GM19397 (cell line): ENCODE measurements at regions not wholly inside any gene's neighbourhood (a gene's known extent, or its start where the extent isn't known, plus 50 kb on each side); places are given as distances from the start of the nearest gene placed in this dataset.
A peak's percentile ranks its signal among the peaks of the same experiment; 100 is the strongest.
"Not testable (repeated sequence)": the region's sequence is repeated elsewhere in the genome, so short reads cannot be mapped to it uniquely, and the experiment has no call there.

Source experiments
- ATAC-seq: cut with Tn5 transposase; IDR thresholded peaks from one replicate; pipeline ENCODE4 v1.9.1; 2021; ENCODE audit warnings: mild to moderate bottlenecking, moderate library complexity; ENCODE audit not compliant: unreplicated experiment

GRCh38 chr1:119251751-119252150 lies 111.3 kb upstream of the WARS2 start:
- ATAC-seq = no peak

- ATAC-seq = no peak
Measured at GRCh38 chr1:119253366-119253765, 112.9 kb upstream of the WARS2 start.

GRCh38 chr1:119254067-119254720 lies 113.7 kb upstream of the WARS2 start:
- no peak for ATAC-seq

DNA sequence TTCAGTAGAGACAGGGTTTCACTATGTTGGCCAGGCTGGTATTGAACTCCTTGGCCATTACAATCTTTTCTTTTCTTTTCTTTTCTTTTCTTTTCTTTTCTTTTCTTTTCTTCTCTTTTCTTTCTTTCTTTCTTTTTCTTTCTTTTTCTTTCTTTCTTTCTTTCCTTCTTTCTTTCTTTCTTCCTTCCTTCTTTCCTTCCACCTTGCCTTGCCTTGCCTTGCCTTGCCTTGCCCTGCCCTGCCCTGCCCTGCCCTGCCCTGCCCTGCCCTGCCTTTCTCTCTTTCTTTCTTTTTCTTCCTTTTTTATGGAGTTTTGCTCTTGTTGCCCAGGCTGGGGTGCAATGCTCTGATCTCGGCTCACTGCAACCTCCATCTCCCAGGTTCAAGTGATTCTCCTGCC lies 112.5 kb upstream of the HAO2 start:
- ATAC-seq = not testable (repeated sequence)

DNA sequence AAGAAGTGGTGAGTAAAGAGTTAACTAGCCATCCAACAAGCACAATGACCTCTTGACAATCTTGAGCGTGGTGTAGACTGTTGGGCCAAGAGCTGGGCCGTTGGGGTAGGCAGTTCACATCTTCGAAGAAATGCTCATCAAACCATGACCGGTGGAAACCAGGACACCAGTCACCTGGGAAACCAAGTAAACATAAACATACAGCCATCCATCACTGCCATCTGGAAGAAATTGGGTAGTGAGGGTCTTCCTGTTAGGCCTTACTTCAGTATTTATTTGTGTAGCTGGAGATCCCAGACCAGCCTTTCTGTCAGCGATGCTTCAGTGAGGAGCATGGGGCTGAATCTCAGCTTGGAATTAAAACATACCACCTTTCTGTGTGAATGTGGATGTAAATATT lies 108.1 kb upstream of the HAO2 start:
- ATAC-seq = no peak

DNA sequence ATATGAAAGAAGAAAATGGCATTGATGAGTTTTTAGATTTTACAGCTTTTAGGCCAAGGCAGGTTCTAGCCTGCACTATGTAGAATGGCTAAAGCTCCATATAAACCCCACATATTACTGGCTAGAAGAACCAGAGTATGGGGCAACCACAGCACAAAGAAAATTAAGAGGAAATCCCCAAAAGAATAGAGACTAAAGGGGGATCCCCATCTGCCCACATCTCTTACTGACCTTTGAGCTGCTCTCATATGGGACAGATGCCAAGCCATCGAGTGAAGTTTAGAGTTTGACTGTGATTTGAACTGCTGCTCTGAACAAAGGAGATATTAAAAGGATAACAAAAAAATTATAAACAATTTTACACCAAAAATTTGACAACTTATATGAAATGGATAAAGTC lies 102.2 kb upstream of the HAO2 start:
- ATAC-seq = peak; percentile 90

DNA sequence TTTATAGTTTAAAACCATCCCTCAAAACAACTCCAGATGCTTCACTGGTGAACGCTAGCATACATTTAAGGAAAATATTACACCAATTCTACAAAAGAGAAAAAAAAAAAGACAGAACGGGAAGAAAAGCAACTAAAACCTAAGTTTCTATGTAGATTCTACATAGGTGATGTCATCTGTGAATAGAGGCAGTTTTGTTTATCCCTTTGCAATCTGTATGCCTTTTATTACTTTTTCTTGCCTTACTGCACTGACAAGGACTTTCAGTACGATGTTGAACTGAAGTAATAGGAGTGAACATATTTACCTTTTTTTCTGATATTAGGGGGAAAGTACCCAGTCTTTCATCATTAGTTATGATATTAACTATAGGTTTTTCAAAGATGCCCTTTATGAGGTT lies 101.7 kb upstream of the HAO2 start:
- peak; percentile 39 for ATAC-seq

GRCh38 chr1:119267288-119267687 lies 101.3 kb upstream of the HAO2 start:
- peak; percentile 39 for ATAC-seq

- no peak for ATAC-seq
Measured at GRCh38 chr1:119268879-119269278, 99.7 kb upstream of the HAO2 start.

DNA sequence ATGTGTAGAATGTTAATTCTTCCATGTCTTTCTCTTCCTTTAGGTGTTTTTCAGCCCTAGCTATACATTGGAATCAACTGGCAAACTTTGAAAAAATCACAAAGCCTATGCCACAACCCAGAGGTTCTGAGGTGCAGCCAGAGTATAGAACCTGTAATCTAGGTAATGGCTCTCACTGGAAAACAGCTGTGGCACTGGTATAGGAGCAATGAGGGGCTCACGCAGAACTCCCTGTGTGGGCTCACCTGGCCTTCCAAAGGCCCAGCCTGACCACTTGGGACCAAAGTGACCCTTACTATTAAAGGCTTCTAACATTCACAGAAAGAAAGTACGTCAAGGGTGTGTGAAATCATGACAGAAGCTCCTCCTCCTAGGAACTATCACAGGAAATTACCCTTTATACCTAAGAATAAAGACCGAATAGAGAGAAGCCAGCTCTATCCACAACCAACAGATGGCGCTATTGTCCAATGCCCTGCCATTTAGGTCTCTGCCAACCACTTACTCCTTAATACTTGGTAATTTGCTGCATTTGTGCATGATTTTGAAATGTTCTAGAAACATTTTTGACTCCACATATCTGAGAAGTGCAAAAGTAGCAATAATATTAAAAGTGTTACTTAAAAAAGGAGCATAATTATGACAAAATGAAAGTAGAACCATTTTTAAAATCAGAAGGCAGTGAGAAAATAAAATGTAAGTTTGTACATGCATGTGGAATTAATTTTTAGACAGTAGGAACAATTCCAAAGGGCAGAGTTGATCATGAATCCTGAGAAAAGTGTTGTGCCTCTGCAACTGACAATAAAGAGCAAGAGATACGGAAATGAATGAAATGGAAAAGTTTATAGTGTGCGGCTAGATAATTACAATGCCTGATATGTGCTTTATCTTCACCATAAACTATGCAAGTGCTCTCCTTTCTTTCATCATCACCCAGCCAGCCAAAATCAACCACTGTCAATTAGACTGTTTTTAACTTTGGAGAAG lies 93.1 kb upstream of the HAO2 start:
- ATAC-seq = peak; percentile 75

- no peak for ATAC-seq
Measured at GRCh38 chr1:119276558-119276957, 92.0 kb upstream of the HAO2 start.

DNA sequence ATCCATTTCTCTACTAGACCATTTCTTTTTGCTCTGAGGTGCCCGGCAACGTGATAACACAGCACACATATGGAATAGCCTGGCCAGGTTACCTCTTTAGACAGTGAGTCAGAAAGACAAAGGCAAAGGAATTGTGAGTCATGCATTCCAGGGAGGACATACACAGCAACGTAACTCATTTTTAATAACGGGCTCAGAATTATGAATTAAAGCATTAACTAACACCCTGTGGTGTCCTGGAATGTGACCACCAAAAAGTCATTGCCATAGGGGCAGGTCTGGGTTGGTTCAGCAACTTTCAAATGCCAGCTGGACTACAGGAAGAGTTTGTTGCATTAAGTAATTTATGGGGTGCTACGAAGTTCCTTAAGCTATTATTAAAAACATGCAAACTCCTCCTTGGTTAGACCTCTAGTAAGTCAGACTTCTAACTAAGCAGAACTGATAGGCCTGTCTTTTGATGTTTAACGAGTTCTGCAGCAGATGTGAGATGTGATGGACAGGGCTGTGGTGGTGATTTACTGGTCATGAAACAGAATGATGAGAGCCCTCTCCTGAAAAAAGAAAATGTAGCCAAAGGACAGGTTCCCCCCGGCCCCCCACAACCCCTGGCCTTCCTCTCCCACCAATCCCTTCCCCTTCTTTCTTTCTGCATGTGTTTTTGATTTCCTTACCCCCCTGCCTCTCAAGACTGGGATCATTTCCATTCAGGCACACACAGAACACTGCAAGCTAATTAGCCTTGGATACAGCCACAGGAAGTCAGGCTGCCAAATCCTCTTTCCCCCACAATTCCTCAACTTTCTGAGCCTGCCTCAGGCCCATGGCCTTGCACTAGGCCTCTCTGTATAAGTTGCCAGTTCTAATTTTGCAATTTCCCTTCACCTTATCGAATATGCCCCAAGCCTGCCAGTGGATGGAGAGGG lies 88.9 kb upstream of the HAO2 start:
- ATAC-seq = no peak

- ATAC-seq = no peak
Measured at GRCh38 chr1:119285482-119285881, 83.1 kb upstream of the HAO2 start.

DNA sequence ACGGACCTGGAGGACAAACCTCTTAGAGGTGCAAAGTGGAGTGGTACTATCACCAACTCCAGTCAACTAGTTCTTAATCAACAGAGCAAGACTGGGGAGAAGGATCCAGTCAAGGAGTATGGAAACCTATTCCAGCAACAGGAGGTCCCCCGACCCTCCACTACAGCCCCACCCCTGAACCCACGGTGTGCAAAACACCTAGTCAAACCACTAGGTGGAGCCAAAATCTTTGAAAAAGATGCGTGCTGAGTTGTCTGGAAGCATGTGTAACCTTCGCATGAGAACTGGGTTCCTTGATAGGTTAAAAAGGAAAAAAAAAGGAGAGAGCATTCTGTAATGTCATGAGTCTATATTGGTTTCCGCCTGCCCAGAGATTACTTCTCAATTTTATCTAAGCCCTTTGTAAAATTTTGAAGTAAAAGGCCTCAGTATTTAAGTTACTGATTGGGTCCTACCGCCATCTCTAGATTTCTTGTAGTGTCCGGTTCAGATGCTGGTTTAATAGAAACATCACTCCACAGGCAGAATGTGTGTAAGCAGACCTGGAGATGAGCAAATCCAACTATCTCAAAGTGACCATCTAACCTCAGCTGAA lies 81.9 kb upstream of the HAO2 start:
- peak; percentile 83 for ATAC-seq

- ATAC-seq = no peak
Measured at GRCh38 chr1:119288751-119289150, 79.8 kb upstream of the HAO2 start.

DNA sequence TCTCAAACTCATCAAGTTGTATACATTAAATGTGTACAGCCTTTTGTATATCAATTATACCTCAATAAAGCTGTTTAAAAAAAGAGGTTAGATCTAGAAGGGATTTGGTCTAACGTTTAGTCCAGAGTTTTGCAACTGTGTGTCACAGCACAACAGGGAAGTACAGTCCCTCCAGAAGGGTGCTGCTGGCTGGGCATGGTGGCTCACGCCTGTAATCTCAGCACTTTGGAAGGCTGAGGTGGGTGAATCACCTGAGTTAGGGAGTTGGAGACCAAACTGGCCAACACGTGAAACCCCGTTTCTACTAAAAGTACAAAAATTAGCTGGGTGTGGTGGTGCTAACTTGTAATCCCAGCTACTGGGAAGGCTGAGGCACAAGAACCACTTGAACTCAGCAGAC lies 78.3 kb upstream of the HAO2 start:
- ATAC-seq = no peak

DNA sequence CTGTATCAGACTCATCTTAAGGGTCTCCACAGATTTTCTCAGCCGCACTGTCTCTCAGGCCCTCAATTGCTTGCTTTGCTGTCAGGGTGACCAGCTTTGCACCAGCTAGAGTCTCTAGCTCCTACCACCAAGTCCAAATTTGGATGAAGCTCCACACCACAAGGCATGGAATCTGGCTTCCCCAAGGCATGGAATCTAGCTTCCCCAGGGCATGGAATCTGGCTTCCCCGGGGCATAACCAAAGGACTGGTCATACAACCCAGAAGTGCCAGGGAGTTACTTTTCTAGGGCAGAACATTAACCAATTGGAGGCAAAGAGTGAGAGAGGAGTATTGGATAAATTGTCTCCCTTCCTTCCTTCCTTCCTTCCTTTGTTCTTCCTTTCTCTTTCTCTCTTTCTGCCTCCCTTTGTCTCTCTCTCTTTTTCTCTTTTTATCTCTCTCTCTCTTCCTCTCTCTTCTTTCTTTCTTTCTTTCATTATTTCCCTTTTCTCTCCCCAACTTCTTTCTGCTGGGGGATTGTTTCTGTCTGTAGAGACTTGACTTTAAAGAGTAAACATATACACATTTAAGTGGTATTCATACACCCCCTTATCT lies 76.9 kb upstream of the HAO2 start:
- ATAC-seq = no peak

DNA sequence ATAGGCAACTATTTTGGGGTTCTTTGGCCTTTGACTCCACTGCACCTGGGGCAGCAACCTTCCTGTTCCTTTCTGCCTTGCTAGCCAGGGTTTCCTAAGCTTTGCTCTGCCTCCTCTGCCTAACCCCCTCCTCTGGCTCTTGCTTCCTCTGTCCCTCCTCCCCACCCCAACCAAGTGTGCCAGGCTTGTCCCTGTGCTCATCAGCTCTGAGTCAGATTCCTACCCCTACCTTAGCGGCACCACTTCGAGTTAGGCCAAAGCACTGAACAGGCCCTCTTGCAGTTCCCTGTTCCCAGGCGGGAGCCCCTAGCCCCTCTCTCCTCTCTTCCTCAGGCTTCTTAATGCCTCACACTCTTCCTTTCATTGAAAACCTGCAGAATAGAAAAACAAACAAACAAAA lies 74.8 kb upstream of the HAO2 start:
- no peak for ATAC-seq

DNA sequence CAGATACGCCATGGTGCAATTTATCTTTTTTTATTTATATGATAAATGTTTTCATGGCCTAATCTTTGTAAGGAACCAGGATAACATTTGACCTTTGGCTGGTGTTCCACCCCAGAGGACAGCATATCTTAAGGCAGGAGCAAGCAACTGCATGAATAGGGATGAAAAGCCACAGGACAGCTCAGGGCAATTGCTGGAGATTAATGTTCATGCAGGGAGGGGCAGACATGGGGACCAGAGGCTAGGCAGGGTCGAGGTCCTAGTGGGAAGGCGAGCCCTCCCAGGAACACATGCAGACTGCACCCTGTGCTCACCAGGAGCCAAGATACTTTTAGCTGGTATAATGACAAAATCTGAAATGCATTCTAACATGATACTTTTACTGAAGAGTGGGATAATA lies 74.4 kb upstream of the HAO2 start:
- ATAC-seq = no peak

DNA sequence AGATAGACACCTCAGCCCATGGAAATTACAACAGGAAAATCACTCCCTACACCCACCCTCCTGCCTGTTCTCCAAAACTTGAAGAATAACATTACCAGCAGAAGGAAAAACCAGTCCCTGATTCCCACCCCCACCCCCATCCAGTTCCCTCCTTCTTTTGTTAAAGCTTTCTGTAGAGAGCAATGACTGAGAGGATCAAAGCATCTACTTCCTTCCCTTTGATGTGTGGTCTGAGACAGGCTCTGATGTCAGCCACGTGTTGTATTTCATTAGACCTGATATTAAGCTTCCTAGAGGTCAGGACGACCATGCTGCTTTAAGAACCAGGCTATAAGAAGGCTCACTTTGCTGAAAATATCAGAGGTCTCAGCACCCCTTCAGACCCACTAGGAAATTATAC lies 73.9 kb upstream of the HAO2 start:
- no peak for ATAC-seq
